DMS79 treated with DMSO at 0.1 percent for 48 hours (cell line): ENCODE measurements at regions not wholly inside any gene's neighbourhood (a gene's known extent, or its start where the extent isn't known, plus 50 kb on each side); places are given as distances from the start of the nearest gene placed in this dataset.

Experiments used
- DNase-seq: peaks from one replicate; lab custom pipeline; 2025; lab: John Stamatoyannopoulos, UW

- no peak for DNase-seq
Measured at GRCh38 chr2:14182227-14182946, 450.1 kb upstream of the LRATD1 start.

- DNase-seq: no peak
Measured at GRCh38 chr2:14185906-14186305, 446.6 kb upstream of the LRATD1 start.

- DNase-seq: no peak
Measured at GRCh38 chr2:14188446-14188845, 444.1 kb upstream of the LRATD1 start.

GRCh38 chr2:14189929-14190328, 442.6 kb upstream of the LRATD1 start:
- no peak for DNase-seq

GRCh38 chr2:14194233-14194632, 438.3 kb upstream of the LRATD1 start:
- no peak for DNase-seq

- no peak for DNase-seq
Measured at GRCh38 chr2:14197293-14197692, 435.2 kb upstream of the LRATD1 start.

GRCh38 chr2:14199040-14199439, 433.5 kb upstream of the LRATD1 start:
- DNase-seq: no peak

GRCh38 chr2:14219306-14219705, 413.2 kb upstream of the LRATD1 start:
- no peak for DNase-seq

GRCh38 chr2:14220101-14220500, 412.4 kb upstream of the LRATD1 start:
- no peak for DNase-seq

GRCh38 chr2:14221466-14221865, 411.1 kb upstream of the LRATD1 start:
- DNase-seq: no peak

- no peak for DNase-seq
Measured at GRCh38 chr2:14223576-14223975, 408.9 kb upstream of the LRATD1 start.

- no peak for DNase-seq
Measured at GRCh38 chr2:14231391-14231898, 401.1 kb upstream of the LRATD1 start.

- no peak for DNase-seq
Measured at GRCh38 chr2:14232217-14232616, 400.3 kb upstream of the LRATD1 start.

- no peak for DNase-seq
Measured at GRCh38 chr2:14234911-14235310, 397.6 kb upstream of the LRATD1 start.

GRCh38 chr2:14235667-14236066, 396.9 kb upstream of the LRATD1 start:
- DNase-seq: no peak

GRCh38 chr2:14237902-14238301, 394.6 kb upstream of the LRATD1 start:
- no peak for DNase-seq

- no peak for DNase-seq
Measured at GRCh38 chr2:14239605-14240004, 392.9 kb upstream of the LRATD1 start.

- no peak for DNase-seq
Measured at GRCh38 chr2:14240868-14241267, 391.6 kb upstream of the LRATD1 start.

- no peak for DNase-seq
Measured at GRCh38 chr2:14245901-14246300, 386.6 kb upstream of the LRATD1 start.

- DNase-seq: no peak
Measured at GRCh38 chr2:14255135-14255820, 377.2 kb upstream of the LRATD1 start.

GRCh38 chr2:14256890-14257289, 375.6 kb upstream of the LRATD1 start:
- no peak for DNase-seq

GRCh38 chr2:14257801-14258507, 374.6 kb upstream of the LRATD1 start:
- DNase-seq: no peak

GRCh38 chr2:14261771-14262170, 370.7 kb upstream of the LRATD1 start:
- DNase-seq: no peak
